ENCODE measurements at regions not wholly inside any gene's neighbourhood (a gene's known extent, or its start where the extent isn't known, plus 50 kb on each side); places are given as distances from the start of the nearest gene placed in this dataset.
"Not testable (repeated sequence)": the region's sequence is repeated elsewhere in the genome, so short reads cannot be mapped to it uniquely, and the experiment has no call there.

GRCh38 chr6:165854061-165854862 lies 191.2 kb upstream of the PDE10A start:
- no peak for DNase-seq (ENCODE audit: low read depth in 4 of 4, low spot score in 2 of 4)

GRCh38 chr6:165852676-165853075 lies 189.6 kb upstream of the PDE10A start:
- DNase-seq (ENCODE audit: low read depth in 4 of 4, low spot score in 2 of 4) = no peak

- no peak for DNase-seq (ENCODE audit: low read depth in 4 of 4, low spot score in 2 of 4)
Measured at GRCh38 chr6:165850434-165851019, 187.5 kb upstream of the PDE10A start.

- no peak for DNase-seq (ENCODE audit: low read depth in 4 of 4, low spot score in 2 of 4)
Measured at GRCh38 chr6:165849534-165850430, 186.7 kb upstream of the PDE10A start.

- no peak for DNase-seq (ENCODE audit: low read depth in 4 of 4, low spot score in 2 of 4)
Measured at GRCh38 chr6:165848086-165848426, 185.0 kb upstream of the PDE10A start.

GRCh38 chr6:165847407-165848085 lies 184.5 kb upstream of the PDE10A start:
- no peak for DNase-seq (ENCODE audit: low read depth in 4 of 4, low spot score in 2 of 4)

GRCh38 chr6:165846123-165846966 lies 183.3 kb upstream of the PDE10A start:
- no peak for DNase-seq (ENCODE audit: low read depth in 4 of 4, low spot score in 2 of 4)

GRCh38 chr6:165845493-165845892 lies 182.5 kb upstream of the PDE10A start:
- DNase-seq (ENCODE audit: low read depth in 4 of 4, low spot score in 2 of 4) = no peak

- DNase-seq (ENCODE audit: low read depth in 4 of 4, low spot score in 2 of 4) = no peak
Measured at GRCh38 chr6:165844801-165845364, 181.8 kb upstream of the PDE10A start.

- DNase-seq (ENCODE audit: low read depth in 4 of 4, low spot score in 2 of 4) = no peak
Measured at GRCh38 chr6:165844232-165844631, 181.2 kb upstream of the PDE10A start.

- no peak for DNase-seq (ENCODE audit: low read depth in 4 of 4, low spot score in 2 of 4)
Measured at GRCh38 chr6:165843568-165844113, 180.6 kb upstream of the PDE10A start.

- no peak for DNase-seq (ENCODE audit: low read depth in 4 of 4, low spot score in 2 of 4)
Measured at GRCh38 chr6:165843121-165843520, 180.1 kb upstream of the PDE10A start.

GRCh38 chr6:165842281-165842936 lies 179.4 kb upstream of the PDE10A start:
- DNase-seq (ENCODE audit: low read depth in 4 of 4, low spot score in 2 of 4) = no peak

GRCh38 chr6:165841153-165841558 lies 178.1 kb upstream of the PDE10A start:
- no peak for DNase-seq (ENCODE audit: low read depth in 4 of 4, low spot score in 2 of 4)

GRCh38 chr6:165837948-165838745 lies 175.1 kb upstream of the PDE10A start:
- no peak for DNase-seq (ENCODE audit: low read depth in 4 of 4, low spot score in 2 of 4)

GRCh38 chr6:165836648-165837047 lies 173.6 kb upstream of the PDE10A start:
- DNase-seq (ENCODE audit: low read depth in 4 of 4, low spot score in 2 of 4) = not testable (repeated sequence)

- DNase-seq (ENCODE audit: low read depth in 4 of 4, low spot score in 2 of 4) = no peak
Measured at GRCh38 chr6:165835410-165835851, 172.4 kb upstream of the PDE10A start.
